ENCODE measurements at regions not wholly inside any gene's neighbourhood (a gene's known extent, or its start where the extent isn't known, plus 50 kb on each side); places are given as distances from the start of the nearest gene placed in this dataset.

GRCh38 chr13:91292630-91293221 is 54.8 kb upstream of the MIR17HG start:
- no peak for DNase-seq

- DNase-seq, result no peak
Observed at GRCh38 chr13:91295712-91296410, 51.6 kb upstream of the MIR17HG start.

GRCh38 chr13:91297503-91297902 is 50.0 kb upstream of the MIR17HG start:
- DNase-seq, result no peak

Data from NCI-H1694 treated with DMSO at 0.1 percent for 48 hours (cell line).